ENCODE measurements at regions not wholly inside any gene's neighbourhood (a gene's known extent, or its start where the extent isn't known, plus 50 kb on each side); places are given as distances from the start of the nearest gene placed in this dataset.

DNA sequence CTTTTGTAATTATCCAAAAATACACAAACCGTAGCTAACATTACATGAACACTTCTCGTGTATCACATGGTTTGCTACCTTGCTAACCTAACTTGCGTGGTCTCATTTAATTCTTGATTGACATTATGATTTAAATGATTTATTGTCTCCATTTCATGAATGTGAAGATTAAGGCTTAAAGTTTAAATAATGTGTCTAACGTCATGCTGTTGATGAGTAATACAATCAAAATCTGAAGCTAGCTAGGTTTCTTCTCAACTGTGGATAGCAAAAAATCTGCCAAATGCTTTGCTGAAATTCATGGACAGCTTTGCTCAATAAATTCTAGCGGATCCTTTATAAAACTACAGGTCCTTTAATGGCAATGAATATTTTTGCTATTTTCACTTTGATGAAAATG is 274.1 kb upstream of the MC4R start:
- no peak overlapping the region for H3K4me3 ChIP-seq (replicated peaks in 1 of 3)
- TF ChIP-seq, protein P1, sequence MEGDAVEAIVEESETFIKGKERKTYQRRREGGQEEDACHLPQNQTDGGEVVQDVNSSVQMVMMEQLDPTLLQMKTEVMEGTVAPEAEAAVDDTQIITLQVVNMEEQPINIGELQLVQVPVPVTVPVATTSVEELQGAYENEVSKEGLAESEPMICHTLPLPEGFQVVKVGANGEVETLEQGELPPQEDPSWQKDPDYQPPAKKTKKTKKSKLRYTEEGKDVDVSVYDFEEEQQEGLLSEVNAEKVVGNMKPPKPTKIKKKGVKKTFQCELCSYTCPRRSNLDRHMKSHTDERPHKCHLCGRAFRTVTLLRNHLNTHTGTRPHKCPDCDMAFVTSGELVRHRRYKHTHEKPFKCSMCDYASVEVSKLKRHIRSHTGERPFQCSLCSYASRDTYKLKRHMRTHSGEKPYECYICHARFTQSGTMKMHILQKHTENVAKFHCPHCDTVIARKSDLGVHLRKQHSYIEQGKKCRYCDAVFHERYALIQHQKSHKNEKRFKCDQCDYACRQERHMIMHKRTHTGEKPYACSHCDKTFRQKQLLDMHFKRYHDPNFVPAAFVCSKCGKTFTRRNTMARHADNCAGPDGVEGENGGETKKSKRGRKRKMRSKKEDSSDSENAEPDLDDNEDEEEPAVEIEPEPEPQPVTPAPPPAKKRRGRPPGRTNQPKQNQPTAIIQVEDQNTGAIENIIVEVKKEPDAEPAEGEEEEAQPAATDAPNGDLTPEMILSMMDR (IDR thresholded peaks at IDR 0.05) = no peak
- intact Hi-C loops (cut with DNase I) = no loop called here
- 77 to 82% methylated on average over 5 of the region's 5 CpGs for WGBS, 2 donors
- H3K4me1 ChIP-seq = no peaks in the 10 kb centered on the region
- no peak for DNase-seq
- no peaks in the 10 kb centered on the region for H3K9me3 ChIP-seq
- no peaks in the 10 kb centered on the region for H3K36me3 ChIP-seq
- no peak overlapping the region for H3K27ac ChIP-seq
- no peaks in the 10 kb centered on the region for H3K27me3 ChIP-seq

DNA sequence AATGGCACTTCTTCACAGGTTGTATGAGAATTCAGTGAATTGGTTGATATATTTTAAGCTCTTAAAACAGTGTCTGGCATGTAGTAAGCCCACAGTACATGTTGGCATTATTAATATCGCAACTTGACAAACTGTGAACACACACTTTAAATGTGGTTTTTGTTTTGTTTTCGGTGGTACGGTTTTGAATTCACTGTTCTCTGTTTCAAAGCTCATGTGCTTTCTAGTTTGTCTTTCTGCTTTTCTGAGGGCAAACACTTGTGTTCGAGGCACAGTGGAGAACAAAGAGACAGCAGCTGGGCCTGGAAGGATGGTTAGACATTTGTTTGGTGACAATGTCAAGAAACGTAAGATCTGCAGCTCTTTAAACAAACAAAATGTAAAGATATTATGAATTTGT is 276.5 kb upstream of the MC4R start:
- DNase-seq = no peak
- Histone ChIP-seq H3K27ac (no peak overlapping the region), H3K36me3 (no peaks in the 10 kb centered on the region), H3K4me3 (replicated peaks in 1 of 3) (no peak overlapping the region), H3K9me3 (no peaks in the 10 kb centered on the region), H3K27me3 (no peaks in the 10 kb centered on the region), H3K4me1 (no peaks in the 10 kb centered on the region)
- 50 to 58% methylated on average over 5 of the region's 5 CpGs for WGBS, 2 donors
- intact Hi-C loops (cut with DNase I) = no loop called here
- TF ChIP-seq, protein P1 (IDR thresholded peaks at IDR 0.05) = no peak
- TF ChIP-seq POLR2A (IDR thresholded peaks at IDR 0.05) = no peak

DNA sequence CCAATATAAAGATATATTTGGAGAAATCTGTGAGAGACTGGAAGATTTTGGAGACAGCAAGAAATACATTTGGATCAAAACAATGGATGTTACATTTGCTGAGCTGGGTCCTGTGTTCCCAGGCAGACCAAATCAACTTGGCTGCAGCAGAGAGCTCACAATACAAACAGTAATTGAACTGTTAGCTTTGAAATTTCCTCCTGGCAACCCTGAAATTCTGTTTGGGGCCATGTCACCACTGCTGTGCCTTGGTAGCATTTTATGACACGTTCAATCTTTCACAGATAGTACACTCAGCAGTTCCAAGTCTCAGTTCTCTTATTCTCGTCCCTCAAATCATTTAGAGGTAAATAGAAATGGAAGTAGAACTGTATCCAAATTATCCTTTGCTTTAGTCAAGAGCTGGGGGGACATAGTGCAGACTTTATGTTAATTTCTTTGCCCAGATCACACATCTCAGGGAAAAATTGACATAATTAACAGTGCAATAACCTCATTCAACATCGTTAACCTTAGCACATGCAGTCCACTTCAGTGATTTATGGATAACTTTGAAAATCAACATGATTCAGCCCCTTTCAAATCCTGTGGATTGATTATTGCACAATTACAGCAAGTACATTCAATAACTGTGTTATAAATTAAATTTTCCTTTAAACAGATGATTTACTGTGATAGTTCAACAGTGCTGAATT is 277.4 kb upstream of the MC4R start:
- 51 to 67% methylated on average over 3 of the region's 3 CpGs for WGBS, 2 donors
- Histone ChIP-seq H3K27ac (no peak overlapping the region), H3K36me3 (no peaks in the 10 kb centered on the region), H3K4me3 (replicated peaks in 1 of 3) (no peak overlapping the region), H3K9me3 (no peaks in the 10 kb centered on the region), H3K27me3 (no peaks in the 10 kb centered on the region), H3K4me1 (no peaks in the 10 kb centered on the region)
- intact Hi-C loops (cut with DNase I) = no loop called here
- TF ChIP-seq, protein P1 (IDR thresholded peaks at IDR 0.05) = no peak
- no peak for TF ChIP-seq POLR2A (IDR thresholded peaks at IDR 0.05)
- DNase-seq = no peak

DNA sequence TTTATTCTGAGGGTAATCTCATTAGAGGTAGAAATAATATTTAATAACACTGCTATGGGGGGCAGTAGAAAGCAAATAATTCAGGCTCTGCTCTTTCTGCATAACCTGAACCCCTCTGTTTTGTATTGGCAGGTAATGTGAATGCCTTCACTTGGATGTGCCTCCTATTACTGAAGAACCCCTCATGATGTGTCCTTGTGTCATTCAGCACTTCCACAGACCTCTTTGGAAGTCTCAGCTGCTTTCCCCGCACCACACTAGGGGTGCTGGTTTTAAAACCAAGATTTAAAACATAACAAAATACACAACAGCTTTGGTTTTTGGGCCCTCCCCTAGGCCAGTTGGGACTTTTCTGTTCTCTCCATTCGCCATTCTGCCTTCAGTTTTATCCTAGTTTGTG is 281.7 kb upstream of the MC4R start:
- H3K4me3 ChIP-seq (replicated peaks in 1 of 3) = no peak overlapping the region
- H3K27me3 ChIP-seq = no peaks in the 10 kb centered on the region
- H3K9me3 ChIP-seq = no peaks in the 10 kb centered on the region
- WGBS, 2 donors = 86 to 92% methylated on average over 2 of the region's 2 CpGs
- intact Hi-C loops (cut with DNase I) = no loop called here
- no peaks in the 10 kb centered on the region for H3K4me1 ChIP-seq
- TF ChIP-seq, protein P1 (IDR thresholded peaks at IDR 0.05) = no peak
- TF ChIP-seq POLR2A (IDR thresholded peaks at IDR 0.05) = no peak
- no peak overlapping the region for H3K27ac ChIP-seq
- H3K36me3 ChIP-seq = no peaks in the 10 kb centered on the region
- DNase-seq = no peak

DNA sequence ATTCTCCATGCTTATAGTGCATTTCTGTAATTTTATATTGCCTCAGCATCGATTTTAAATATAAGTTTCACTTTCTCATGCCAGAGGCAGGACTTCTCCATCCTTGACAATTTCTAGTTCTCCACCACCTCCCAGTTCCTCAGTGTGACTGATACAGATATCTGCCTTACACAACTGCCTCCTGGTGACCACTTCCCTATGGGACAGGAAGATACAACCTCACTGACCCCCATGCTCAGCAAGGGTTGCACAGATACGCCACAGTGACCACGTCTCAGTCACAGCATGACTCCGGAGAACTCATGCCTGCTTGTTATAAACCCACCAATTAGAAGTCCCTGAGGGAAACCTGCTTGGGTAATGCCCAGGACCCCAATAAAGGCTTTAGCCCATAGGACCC is 284.0 kb upstream of the MC4R start:
- 89 to 91% methylated on average over 4 of the region's 4 CpGs for WGBS, 2 donors
- Histone ChIP-seq H3K36me3 (no peaks in the 10 kb centered on the region), H3K27ac (no peak overlapping the region), H3K9me3 (no peaks in the 10 kb centered on the region), H3K27me3 (no peaks in the 10 kb centered on the region), H3K4me3 (replicated peaks in 1 of 3) (no peak overlapping the region), H3K4me1 (no peaks in the 10 kb centered on the region)
- DNase-seq = no peak
- TF ChIP-seq, protein P1 (IDR thresholded peaks at IDR 0.05) = no peak
- no peak for TF ChIP-seq POLR2A (IDR thresholded peaks at IDR 0.05)
- intact Hi-C loops (cut with DNase I) = no loop called here
